Glomerular endothelial cell (primary cell): ENCODE measurements at regions not wholly inside any gene's neighbourhood (a gene's known extent, or its start where the extent isn't known, plus 50 kb on each side); places are given as distances from the start of the nearest gene placed in this dataset.

Experiments used
- DNase-seq: peaks from one replicate; pipeline ENCODE4 v3.0.0-alpha.2; 2011; ENCODE audit warnings: low read depth, low spot score; ENCODE audit errors: extremely low read depth

GRCh38 chr14:59090572-59090971 is 97.9 kb upstream of the DAAM1 start:
- DNase-seq, result no peak

- DNase-seq, result no peak
Observed at GRCh38 chr14:59091404-59091803, 97.1 kb upstream of the DAAM1 start.

- no peak for DNase-seq
Observed at GRCh38 chr14:59091976-59092375, 96.5 kb upstream of the DAAM1 start.

GRCh38 chr14:59093902-59094301 is 94.6 kb upstream of the DAAM1 start:
- DNase-seq, result no peak

- DNase-seq, result no peak
Observed at GRCh38 chr14:59096303-59096702, 92.2 kb upstream of the DAAM1 start.

GRCh38 chr14:59097681-59098080 is 90.8 kb upstream of the DAAM1 start:
- DNase-seq, result no peak

GRCh38 chr14:59098377-59098776 is 90.1 kb upstream of the DAAM1 start:
- no peak for DNase-seq

- DNase-seq, result no peak
Observed at GRCh38 chr14:59100205-59100604, 88.3 kb upstream of the DAAM1 start.

GRCh38 chr14:59101476-59101875 is 87.0 kb upstream of the DAAM1 start:
- DNase-seq, result no peak

GRCh38 chr14:59103396-59103795 is 85.1 kb upstream of the DAAM1 start:
- no peak for DNase-seq

GRCh38 chr14:59107819-59108218 is 80.6 kb upstream of the DAAM1 start:
- no peak for DNase-seq

- DNase-seq, result no peak
Observed at GRCh38 chr14:59116984-59117415, 71.5 kb upstream of the DAAM1 start.

- no peak for DNase-seq
Observed at GRCh38 chr14:59117754-59118528, 70.5 kb upstream of the DAAM1 start.

GRCh38 chr14:59120921-59121320 is 67.5 kb upstream of the DAAM1 start:
- no peak for DNase-seq

GRCh38 chr14:59123531-59123930 is 64.9 kb upstream of the DAAM1 start:
- no peak for DNase-seq

GRCh38 chr14:59123975-59124374 is 64.5 kb upstream of the DAAM1 start:
- no peak for DNase-seq

GRCh38 chr14:59125156-59125555 is 63.3 kb upstream of the DAAM1 start:
- no peak for DNase-seq

GRCh38 chr14:59126714-59127436 is 61.6 kb upstream of the DAAM1 start:
- DNase-seq, result peak; percentile 41

GRCh38 chr14:59127437-59127732 is 61.1 kb upstream of the DAAM1 start:
- no peak for DNase-seq

- DNase-seq, result no peak
Observed at GRCh38 chr14:59130462-59130861, 58.0 kb upstream of the DAAM1 start.

- DNase-seq, result no peak
Observed at GRCh38 chr14:59131938-59132795, 56.3 kb upstream of the DAAM1 start.
